Mucosa of descending colon (tissue), 3 donors: ENCODE measurements at regions not wholly inside any gene's neighbourhood (a gene's known extent, or its start where the extent isn't known, plus 50 kb on each side); places are given as distances from the start of the nearest gene placed in this dataset.

Source experiments
- ATAC-seq: fragments of 200-7000 bp; cut with Tn5 transposase; one replicate; pipeline ENCODE4 v1.9.1; 2020; ENCODE audit warnings: mild to moderate bottlenecking, moderate library complexity
- DNase-seq, 3 donors: peaks; one replicate each; pipeline ENCODE4 v3.0.0-alpha.2; 2020
- H3K36me3 ChIP-seq: fragments of 200-600 bp; one replicate; pipeline ENCODE4 v1.8.0; 2021; ENCODE audit warnings: low read depth, mild to moderate bottlenecking
- H3K4me1 ChIP-seq: fragments of 200-600 bp; one replicate; pipeline ENCODE4 v1.8.0; 2021; ENCODE audit warnings: low read depth, mild to moderate bottlenecking
- H3K4me3 ChIP-seq: fragments of 200-600 bp; one replicate; pipeline ENCODE4 v1.8.0; 2021; ENCODE audit warnings: mild to moderate bottlenecking
- H3K9me3 ChIP-seq: fragments of 200-600 bp; one replicate; pipeline ENCODE4 v1.8.0; 2021; ENCODE audit warnings: mild to moderate bottlenecking
- intact Hi-C, 2 donors: fragments of 100-400 bp; cut with DNase I in 1 of 2; cut with micrococcal nuclease in 1 of 2; formaldehyde crosslinking; loops; one replicate each; pipeline versions ENCODE4 v1.11.0 to v1.11.1; 2022; cut with DNase I, micrococcal nuclease
- TF ChIP-seq, protein P1 (sequence below): fragments of 200-600 bp; IDR thresholded peaks from one replicate; pipeline ENCODE4 v1.8.0; 2022; ENCODE audit warnings: antibody characterized with exemption, mild to moderate bottlenecking
- donor health status: DM: no; HTN: no; CAD: no; lungs with moderate emphysema.
- donor health status: DM: no; HTN: no; CAD: no.
- donor health status: DM: no; HTN: yes; CAD: no.

DNA sequence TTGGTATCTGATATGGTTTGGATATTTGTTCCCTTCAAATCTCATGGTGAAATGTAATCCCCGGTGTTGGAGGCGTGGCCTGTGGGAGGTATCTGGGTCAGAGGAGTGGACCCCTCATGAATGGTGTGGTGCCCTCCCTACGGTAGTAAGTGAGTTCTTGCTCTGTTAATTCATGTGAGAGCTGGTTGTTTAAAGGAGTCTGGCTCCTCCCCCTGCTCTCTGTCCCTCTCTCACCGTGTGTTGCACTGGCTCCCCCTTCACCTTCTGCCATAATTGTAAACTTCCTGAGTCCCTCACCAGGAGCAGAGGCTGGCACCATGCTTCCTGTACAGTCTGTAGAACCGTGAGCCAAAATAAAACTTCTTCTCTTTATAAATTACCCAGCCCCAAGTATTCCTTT, 246.9 kb upstream of the AGTR1 start:
- Histone ChIP-seq H3K4me3 (no peak overlapping the region), H3K36me3 (no peaks in the 10 kb centered on the region), H3K4me1 (no peaks in the 10 kb centered on the region), H3K9me3 (no peaks in the 10 kb centered on the region)
- DNase-seq (no peak), ATAC-seq (no peak)
- intact Hi-C loops, result no loop called here
- TF ChIP-seq, protein P1, sequence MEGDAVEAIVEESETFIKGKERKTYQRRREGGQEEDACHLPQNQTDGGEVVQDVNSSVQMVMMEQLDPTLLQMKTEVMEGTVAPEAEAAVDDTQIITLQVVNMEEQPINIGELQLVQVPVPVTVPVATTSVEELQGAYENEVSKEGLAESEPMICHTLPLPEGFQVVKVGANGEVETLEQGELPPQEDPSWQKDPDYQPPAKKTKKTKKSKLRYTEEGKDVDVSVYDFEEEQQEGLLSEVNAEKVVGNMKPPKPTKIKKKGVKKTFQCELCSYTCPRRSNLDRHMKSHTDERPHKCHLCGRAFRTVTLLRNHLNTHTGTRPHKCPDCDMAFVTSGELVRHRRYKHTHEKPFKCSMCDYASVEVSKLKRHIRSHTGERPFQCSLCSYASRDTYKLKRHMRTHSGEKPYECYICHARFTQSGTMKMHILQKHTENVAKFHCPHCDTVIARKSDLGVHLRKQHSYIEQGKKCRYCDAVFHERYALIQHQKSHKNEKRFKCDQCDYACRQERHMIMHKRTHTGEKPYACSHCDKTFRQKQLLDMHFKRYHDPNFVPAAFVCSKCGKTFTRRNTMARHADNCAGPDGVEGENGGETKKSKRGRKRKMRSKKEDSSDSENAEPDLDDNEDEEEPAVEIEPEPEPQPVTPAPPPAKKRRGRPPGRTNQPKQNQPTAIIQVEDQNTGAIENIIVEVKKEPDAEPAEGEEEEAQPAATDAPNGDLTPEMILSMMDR, result no peak

DNA sequence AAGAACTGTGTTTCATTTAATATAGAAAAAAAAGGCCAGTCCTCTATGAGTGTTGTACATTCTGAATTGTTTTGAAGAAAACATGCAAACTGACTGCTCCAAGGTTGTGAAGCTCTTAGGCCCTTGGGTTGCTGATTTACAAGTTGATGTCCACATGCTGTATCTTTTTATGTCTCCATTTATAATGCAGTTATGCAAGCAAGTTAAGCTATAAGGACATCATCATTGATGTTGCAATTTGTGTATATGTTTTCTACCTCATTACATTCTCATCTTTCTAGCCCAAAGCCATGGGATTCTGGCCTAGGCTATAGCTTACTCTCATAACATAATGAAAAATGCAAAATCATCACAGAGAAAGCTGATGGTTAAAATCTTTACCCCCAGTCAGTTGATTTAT, 245.7 kb upstream of the AGTR1 start:
- Histone ChIP-seq H3K9me3 (no peaks in the 10 kb centered on the region), H3K36me3 (no peaks in the 10 kb centered on the region), H3K4me3 (no peak overlapping the region), H3K4me1 (no peaks in the 10 kb centered on the region)
- DNase-seq (no peak), ATAC-seq (no peak)
- TF ChIP-seq, protein P1, result no peak
- intact Hi-C loops, result no loop called here

DNA sequence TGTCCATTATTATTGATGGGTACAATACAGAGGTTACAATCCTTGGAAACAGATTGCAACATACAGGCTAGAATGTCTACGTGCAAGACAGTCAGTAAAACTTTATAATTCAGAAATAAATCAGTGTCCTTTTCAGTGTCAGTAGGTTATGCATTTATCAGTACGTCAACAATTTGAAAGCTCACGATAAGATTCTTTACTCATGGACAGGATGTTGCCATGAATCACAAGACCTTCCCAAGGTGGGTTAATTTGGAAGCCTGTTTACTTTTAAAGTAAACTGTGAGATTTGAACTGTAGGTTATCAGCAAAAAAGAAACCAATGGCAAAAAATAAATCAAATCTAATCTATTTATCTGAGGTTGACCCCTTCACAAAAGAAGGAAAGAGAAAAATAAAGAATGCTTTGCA, 243.9 kb upstream of the AGTR1 start:
- intact Hi-C loops, result no loop called here
- Histone ChIP-seq H3K4me3 (no peak overlapping the region), H3K9me3 (no peaks in the 10 kb centered on the region), H3K36me3 (no peaks in the 10 kb centered on the region), H3K4me1 (no peaks in the 10 kb centered on the region)
- no peak for ATAC-seq
- TF ChIP-seq, protein P1, result no peak
- DNase-seq, result no peak

DNA sequence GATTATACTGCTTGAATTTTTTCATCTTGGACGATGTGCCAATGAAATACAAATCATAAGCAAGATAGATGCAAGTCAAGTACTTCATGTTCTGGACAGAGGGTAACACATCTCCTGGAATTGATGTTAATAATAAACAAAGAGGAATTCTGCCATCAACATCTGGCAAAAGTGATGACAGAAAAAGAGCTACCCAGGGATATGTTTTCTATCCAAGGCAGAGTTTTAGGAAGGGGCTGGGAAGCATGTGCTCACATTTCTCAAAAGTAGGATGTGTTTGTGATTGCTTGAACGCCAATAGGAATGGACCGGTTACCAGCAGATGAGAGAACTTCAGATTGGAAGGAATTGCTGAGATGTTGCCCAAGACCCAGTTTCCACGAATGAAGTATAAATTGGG, 242.6 kb upstream of the AGTR1 start:
- Histone ChIP-seq H3K4me1 (no peaks in the 10 kb centered on the region), H3K36me3 (no peaks in the 10 kb centered on the region), H3K4me3 (no peak overlapping the region), H3K9me3 (no peaks in the 10 kb centered on the region)
- DNase-seq (no peak), ATAC-seq (no peak)
- TF ChIP-seq, protein P1, result no peak
- intact Hi-C loops, result no loop called here

DNA sequence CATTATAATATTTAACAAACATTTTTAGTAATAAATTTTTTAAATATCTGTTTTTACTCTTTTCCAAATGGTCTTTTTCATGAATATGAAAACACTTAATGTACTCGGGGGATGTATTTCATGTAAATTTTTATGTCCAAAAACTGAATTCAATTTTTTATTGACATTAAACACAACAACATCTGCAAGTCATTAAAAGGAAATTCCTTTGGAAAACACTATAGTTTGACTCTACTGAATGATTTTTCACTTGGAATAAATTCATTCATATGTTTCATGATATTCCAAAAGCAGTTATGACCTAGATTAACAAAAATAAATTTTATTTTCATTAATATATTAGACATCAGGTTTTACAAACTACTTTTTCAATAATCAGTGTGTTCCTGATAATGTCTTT, 239.8 kb upstream of the AGTR1 start:
- no peaks in the 10 kb centered on the region for H3K9me3 ChIP-seq
- DNase-seq, result no peak
- H3K4me1 ChIP-seq, result no peaks in the 10 kb centered on the region
- no peak for ATAC-seq
- TF ChIP-seq, protein P1, result no peak
- H3K36me3 ChIP-seq, result no peaks in the 10 kb centered on the region
- no peak overlapping the region for H3K4me3 ChIP-seq
- intact Hi-C loops, result no loop called here

DNA sequence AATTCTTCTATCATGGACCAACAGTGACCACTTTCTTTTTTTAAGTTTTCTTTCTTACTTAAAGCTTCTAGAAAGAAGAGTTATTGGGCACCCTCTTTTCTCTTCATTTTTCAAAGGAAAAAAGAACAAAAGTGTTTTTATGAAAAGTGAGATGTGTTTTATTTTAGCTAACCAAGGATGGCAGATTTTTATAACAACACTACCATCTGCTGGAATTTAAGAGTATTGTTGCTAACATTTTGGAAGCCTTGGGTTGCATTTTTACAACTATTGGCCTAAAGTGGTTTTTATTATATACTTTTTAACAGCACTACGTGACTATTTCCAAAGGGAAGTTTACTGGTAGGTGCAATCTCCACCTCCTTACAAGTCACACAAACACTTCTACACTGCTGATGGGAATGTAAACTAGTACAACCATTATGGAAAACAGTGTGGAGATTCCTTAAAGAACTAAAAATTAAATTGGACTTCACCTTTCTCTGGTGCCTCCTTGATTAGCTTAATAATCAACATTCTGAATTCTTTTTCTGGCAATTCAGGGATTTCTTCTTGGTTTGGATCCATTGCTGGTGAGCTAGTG, 237.7 kb upstream of the AGTR1 start:
- no peaks in the 10 kb centered on the region for H3K36me3 ChIP-seq
- DNase-seq (no peak), ATAC-seq (no peak)
- TF ChIP-seq, protein P1, result no peak
- no peaks in the 10 kb centered on the region for H3K4me1 ChIP-seq
- no peaks in the 10 kb centered on the region for H3K9me3 ChIP-seq
- intact Hi-C loops, result no loop called here
- H3K4me3 ChIP-seq, result no peak overlapping the region
